GM10248 (cell line): ENCODE measurements at regions not wholly inside any gene's neighbourhood (a gene's known extent, or its start where the extent isn't known, plus 50 kb on each side); places are given as distances from the start of the nearest gene placed in this dataset.

Source experiments
- CTCF ChIA-PET: fragments of 300-600 bp; sonication (Branson Sonifier 250); formaldehyde crosslinking; extraction: SDS; loops from one replicate; lab custom pipeline; 2021; ENCODE audit warnings: antibody characterized with exemption; lab: Yijun Ruan, JAX
- POLR2A ChIA-PET: fragments of 350-650 bp; sonication (Branson Sonifier 250); formaldehyde crosslinking; extraction: SDS; loops from one replicate; lab custom pipeline; 2020; ENCODE audit warnings: antibody characterized with exemption; lab: Yijun Ruan, JAX
- DNase-seq: peaks from one replicate; pipeline ENCODE4 v3.0.0; 2012; ENCODE audit errors: extremely low spot score
- TF ChIP-seq, protein P1 (sequence below): IDR thresholded peaks from 2 replicates; pipeline ENCODE4 v1.5.1; 2012; ENCODE audit warnings: mild to moderate bottlenecking, low read depth; ENCODE audit errors: extremely low read depth, missing control alignments, control extremely low read depth

DNA sequence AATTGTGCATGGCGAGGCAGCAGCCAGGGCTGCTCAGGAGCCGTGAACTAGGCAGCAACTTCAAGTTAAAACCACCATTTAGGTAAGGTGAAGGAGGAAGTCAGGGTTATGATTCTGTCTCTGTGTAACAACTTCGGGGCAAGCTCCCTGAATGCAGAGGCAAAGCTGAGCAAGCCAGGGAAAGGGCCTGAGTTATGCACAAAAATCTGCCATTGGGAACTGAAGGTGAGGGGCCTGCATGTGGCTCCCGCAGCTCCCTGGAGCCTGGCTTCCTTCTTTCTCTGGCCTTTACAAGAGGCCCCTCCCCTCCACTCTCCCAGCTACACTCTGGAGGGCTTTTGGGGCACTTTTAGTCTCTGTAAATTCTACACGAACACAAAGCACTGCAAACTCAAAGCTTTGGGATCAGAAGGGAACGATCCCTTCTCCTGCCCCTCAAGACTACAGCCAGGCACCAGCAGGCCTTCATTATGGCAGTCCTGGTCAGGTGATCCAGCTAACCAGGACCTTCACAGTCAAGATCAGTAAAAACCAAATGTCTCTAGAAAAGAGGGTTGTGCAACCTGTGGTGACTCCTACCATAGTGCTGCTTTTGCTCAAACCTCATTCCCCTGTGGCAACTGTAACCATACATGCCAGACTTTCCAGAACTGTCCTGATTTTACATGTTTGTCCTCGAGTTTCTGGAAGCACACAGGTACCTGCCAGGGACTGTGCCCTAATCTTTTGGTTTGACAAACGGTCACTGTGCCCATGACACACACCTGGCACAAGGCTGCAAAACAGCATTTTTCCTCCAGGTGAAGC, 67.2 kb upstream of the PTGR2 start:
- TF ChIP-seq, protein P1, sequence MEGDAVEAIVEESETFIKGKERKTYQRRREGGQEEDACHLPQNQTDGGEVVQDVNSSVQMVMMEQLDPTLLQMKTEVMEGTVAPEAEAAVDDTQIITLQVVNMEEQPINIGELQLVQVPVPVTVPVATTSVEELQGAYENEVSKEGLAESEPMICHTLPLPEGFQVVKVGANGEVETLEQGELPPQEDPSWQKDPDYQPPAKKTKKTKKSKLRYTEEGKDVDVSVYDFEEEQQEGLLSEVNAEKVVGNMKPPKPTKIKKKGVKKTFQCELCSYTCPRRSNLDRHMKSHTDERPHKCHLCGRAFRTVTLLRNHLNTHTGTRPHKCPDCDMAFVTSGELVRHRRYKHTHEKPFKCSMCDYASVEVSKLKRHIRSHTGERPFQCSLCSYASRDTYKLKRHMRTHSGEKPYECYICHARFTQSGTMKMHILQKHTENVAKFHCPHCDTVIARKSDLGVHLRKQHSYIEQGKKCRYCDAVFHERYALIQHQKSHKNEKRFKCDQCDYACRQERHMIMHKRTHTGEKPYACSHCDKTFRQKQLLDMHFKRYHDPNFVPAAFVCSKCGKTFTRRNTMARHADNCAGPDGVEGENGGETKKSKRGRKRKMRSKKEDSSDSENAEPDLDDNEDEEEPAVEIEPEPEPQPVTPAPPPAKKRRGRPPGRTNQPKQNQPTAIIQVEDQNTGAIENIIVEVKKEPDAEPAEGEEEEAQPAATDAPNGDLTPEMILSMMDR = no peak
- ChIA-PET CTCF (interaction anchor here (1.0 to 6.8 kb wide), 6 partner anchors 8 to 55 kb away, joined by 3 to 68 read pairs (median 17); a partner anchor contains a TSS), POLR2A (interaction anchor here (1.2 to 2.8 kb wide), 5 partner anchors 9 to 26 kb away, joined by 3 to 12 read pairs (median 3); a partner anchor contains a TSS)
- DNase-seq = no peak

DNA sequence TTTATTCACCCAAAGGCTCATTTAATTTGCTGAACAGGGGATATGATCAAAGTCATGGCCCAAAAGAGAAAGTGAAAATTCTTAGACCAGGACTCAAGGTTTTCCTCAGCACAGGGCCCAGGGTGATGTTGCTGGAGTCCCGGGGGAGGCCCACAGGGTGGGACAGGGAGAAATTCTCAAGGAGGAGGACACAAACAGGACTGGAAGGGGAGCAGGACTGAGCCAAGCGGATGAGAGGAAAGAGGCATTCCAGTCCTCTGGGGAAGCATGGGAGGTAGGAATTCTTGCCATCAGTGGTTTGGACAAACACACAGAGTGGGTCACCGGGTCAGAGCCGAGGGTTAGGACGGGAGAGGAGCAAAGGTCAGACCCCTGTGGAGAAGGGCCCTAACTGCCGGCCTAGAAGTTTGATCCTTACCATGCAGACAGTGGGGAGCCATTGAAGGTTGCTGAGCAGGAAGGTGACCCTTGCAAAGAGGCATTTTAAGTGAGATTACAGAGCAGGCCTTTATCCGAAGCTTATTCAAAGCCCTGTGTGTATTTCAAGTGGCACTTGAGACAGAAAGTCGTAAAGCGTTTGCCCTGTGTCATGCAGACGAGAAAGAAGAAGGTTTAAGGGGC, 68.4 kb upstream of the PTGR2 start:
- ChIA-PET CTCF (interaction anchor here (1.6 to 6.8 kb wide), 3 partner anchors 11 to 54 kb away, joined by 7 to 68 read pairs (median 26); a partner anchor contains a TSS), POLR2A (interaction anchor here (1.0 kb wide), 1 partner anchor 30 kb away, joined by 3 read pairs; no protein-coding TSS in a partner anchor)
- TF ChIP-seq, protein P1 = no peak
- DNase-seq = no peak

DNA sequence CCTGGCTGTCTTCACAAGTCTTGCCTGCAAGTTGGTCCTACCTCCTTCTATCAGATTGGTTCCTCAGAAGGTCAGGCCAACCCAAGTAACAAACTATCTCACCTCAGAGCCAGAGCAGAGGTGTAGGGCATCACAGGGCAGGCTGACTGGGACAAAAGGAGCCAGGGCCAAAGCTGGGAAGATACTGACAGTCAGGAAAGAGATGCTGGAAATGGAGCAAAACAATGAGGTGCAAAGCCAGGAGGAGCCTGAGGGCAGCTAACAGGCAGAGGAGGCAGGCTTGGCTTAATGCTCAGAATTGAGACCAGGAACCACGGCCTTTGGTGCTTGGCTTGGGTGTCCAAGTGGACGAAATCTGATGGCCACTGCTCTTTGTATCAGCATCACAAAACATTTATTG, 68.4 kb upstream of the PNMA1 start:
- TF ChIP-seq, protein P1 = no peak
- ChIA-PET POLR2A (interaction anchor here (1.0 kb wide), 1 partner anchor 30 kb away, joined by 3 read pairs; no protein-coding TSS in a partner anchor), CTCF (interaction anchor here (1.4 kb wide), 1 partner anchor 11 kb away, joined by 5 read pairs; no protein-coding TSS in a partner anchor)
- DNase-seq = no peak

DNA sequence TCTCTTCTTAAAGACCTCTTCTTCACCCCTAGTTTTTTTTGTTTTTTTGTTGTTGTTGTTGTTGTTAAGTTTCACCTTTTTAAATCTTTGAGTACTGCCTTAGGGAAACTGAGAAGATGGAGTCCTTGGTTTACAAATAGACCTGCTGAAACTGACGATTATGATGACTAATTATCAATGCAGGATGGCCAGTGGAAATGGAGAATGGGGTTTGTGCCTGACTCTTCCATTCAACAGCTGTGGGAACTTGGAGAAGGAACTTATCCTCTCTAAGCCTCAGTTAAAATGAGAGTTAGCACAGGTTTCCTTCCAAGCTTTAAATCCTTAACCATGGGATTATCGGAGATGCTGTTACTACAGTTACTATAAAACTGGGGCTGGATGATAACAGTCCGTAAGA, 66.7 kb upstream of the PNMA1 start:
- TF ChIP-seq, protein P1 = no peak
- POLR2A ChIA-PET = interaction anchor here (0.7 kb wide), 1 partner anchor 23 kb away, joined by 4 read pairs; no protein-coding TSS in a partner anchor

DNA sequence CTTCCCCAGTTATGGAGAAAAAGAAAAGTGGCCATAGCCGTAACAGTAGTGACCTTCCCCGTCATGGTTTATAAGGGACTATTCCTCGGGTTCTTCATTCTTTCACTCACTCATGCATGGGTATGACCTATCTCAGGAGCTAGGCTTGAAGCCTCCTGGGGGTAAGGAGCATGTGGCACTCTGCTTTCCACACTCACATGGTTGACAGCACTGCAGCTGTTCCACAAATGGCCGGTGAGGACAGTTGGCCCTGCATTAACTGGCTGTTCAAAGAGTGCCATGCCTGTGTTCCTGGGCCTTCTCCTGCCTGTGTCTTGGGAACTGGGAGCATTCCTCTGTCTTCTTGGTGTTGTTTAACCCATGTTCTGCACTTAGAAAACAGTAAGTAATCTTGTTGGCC, 66.2 kb upstream of the PNMA1 start:
- ChIA-PET CTCF (interaction anchor here (1.0 kb wide), 2 partner anchors 9 to 52 kb away, joined by 3 read pairs; no protein-coding TSS in a partner anchor), POLR2A (no interaction called here)
- TF ChIP-seq, protein P1 = no peak
- no peak for DNase-seq

More for the DNA sequence above, 66.7 kb upstream of the PNMA1 start:
- DNase-seq = no peak
- CTCF ChIA-PET = interaction anchor here (1.0 kb wide), 2 partner anchors 9 to 52 kb away, joined by 3 read pairs; no protein-coding TSS in a partner anchor

DNA sequence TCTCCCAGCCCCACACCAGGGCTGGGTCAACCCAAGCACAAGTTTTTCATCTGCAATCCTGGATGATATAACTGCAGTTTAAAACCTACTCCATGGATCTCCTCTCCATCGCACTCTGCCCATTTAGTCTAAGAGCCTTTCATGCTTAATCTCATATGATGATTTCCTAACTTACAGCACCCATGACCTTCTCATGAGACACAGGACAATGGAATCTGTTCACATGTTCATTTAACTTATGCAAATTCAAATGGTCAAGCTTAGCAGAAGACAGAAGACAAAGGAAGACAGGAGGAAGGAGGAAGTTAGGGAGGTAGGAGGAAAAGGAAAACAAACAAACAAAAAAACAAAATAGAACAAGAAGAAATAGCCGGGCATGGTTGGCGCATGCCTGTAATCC, 64.6 kb upstream of the PNMA1 start:
- DNase-seq = no peak
- TF ChIP-seq, protein P1 = no peak
- CTCF ChIA-PET = interaction anchor here (0.9 to 2.1 kb wide), 5 partner anchors 16 to 50 kb away, joined by 3 to 7 read pairs (median 4); no protein-coding TSS in a partner anchor
- POLR2A ChIA-PET = interaction anchor here (0.6 to 0.7 kb wide), 2 partner anchors 108 to 1444 kb away, joined by 3 to 5 read pairs; partner anchors contain the start of gene ZNF410
